ENCODE measurements at regions not wholly inside any gene's neighbourhood (a gene's known extent, or its start where the extent isn't known, plus 50 kb on each side); places are given as distances from the start of the nearest gene placed in this dataset.

GRCh38 chr6:33856031-33856590 lies 52.3 kb upstream of the MLN start:
- FAIRE-seq (no peak), DNase-seq (ENCODE audit: insufficient read length, low spot score) (no peak)
- no peak for TF ChIP-seq SPI1 (IDR thresholded peaks at IDR 0.05; ENCODE audit: low read depth, low read length)
- no peak for TF ChIP-seq TAF1 (IDR thresholded peaks at IDR 0.05; ENCODE audit: low read depth, low read length)
- no peak for TF ChIP-seq POLR2AphosphoS5 (IDR thresholded peaks at IDR 0.05; ENCODE audit: low read depth, low read length)
- no peak for TF ChIP-seq POU2F2 (IDR thresholded peaks at IDR 0.05; ENCODE audit: low read depth, low read length)
- TF ChIP-seq PAX5 (IDR thresholded peaks at IDR 0.05; ENCODE audit: insufficient read depth, low read length, severe bottlenecking): no peak

GRCh38 chr6:33854572-33855030 lies 50.8 kb upstream of the MLN start:
- no peak for TF ChIP-seq POLR2AphosphoS5 (IDR thresholded peaks at IDR 0.05; ENCODE audit: low read depth, low read length)
- no peak for TF ChIP-seq POLR2A (IDR thresholded peaks at IDR 0.05; ENCODE audit: low read depth, low read length)
- no peak for TF ChIP-seq TAF1 (IDR thresholded peaks at IDR 0.05; ENCODE audit: low read depth, low read length)
- TF ChIP-seq POU2F2 (IDR thresholded peaks at IDR 0.05; ENCODE audit: low read depth, low read length): no peak
- no peak for TF ChIP-seq SPI1 (IDR thresholded peaks at IDR 0.05; ENCODE audit: low read depth, low read length)
- TF ChIP-seq PAX5 (IDR thresholded peaks at IDR 0.05; ENCODE audit: insufficient read depth, low read length, severe bottlenecking): no peak
- no peak for DNase-seq (ENCODE audit: insufficient read length, low spot score)
- no peak for FAIRE-seq

- no peak for TF ChIP-seq POLR2AphosphoS5 (IDR thresholded peaks at IDR 0.05; ENCODE audit: low read depth, low read length)
- no peak for TF ChIP-seq POU2F2 (IDR thresholded peaks at IDR 0.05; ENCODE audit: low read depth, low read length)
- no peak for TF ChIP-seq SPI1 (IDR thresholded peaks at IDR 0.05; ENCODE audit: low read depth, low read length)
- no peak for TF ChIP-seq PAX5 (IDR thresholded peaks at IDR 0.05; ENCODE audit: insufficient read depth, low read length, severe bottlenecking)
- no peak for TF ChIP-seq POLR2A (IDR thresholded peaks at IDR 0.05; ENCODE audit: low read depth, low read length)
- no peak for TF ChIP-seq TAF1 (IDR thresholded peaks at IDR 0.05; ENCODE audit: low read depth, low read length)
- DNase-seq (ENCODE audit: insufficient read length, low spot score) (no peak), FAIRE-seq (no peak)
Measured at GRCh38 chr6:33853736-33854135, 49.9 kb upstream of the MLN start.
